PFSK-1 (cell line): ENCODE measurements at regions not wholly inside any gene's neighbourhood (a gene's known extent, or its start where the extent isn't known, plus 50 kb on each side); places are given as distances from the start of the nearest gene placed in this dataset.

Experiments used
- FOXP2 ChIP-seq: optimal IDR thresholded peaks from 2 replicates; pipeline ENCODE3; 2011; ENCODE audit warnings: borderline replicate concordance, control low read depth, inconsistent platforms; ENCODE audit not compliant: insufficient read depth; ENCODE audit errors: extremely low read length, extremely low read depth
- POLR2AphosphoS5 ChIP-seq: IDR thresholded peaks from 2 replicates; pipeline ENCODE4 v1.6.1; 2012; ENCODE audit warnings: low read depth, mild to moderate bottlenecking, control low read depth, low read length, moderate library complexity
- SIN3A ChIP-seq: IDR thresholded peaks from 2 replicates; pipeline ENCODE4 v1.6.1; 2012; ENCODE audit warnings: mild to moderate bottlenecking, low read length, moderate library complexity, borderline replicate concordance; ENCODE audit not compliant: insufficient read depth
- TAF1 ChIP-seq: IDR thresholded peaks from 2 replicates; pipeline ENCODE4 v1.6.1; 2012; ENCODE audit warnings: low read length, control low read depth, borderline replicate concordance; ENCODE audit not compliant: insufficient read depth
- TF ChIP-seq, protein P1 (sequence below), 2 experiments: IDR thresholded peaks; 2 replicates each; pipeline versions ENCODE4 v1.6.1 to v1.8.0; 2011 to 2012; ENCODE audit warnings: low read depth in 2 of 2, low read length in 2 of 2, control low read depth in 1 of 2, inconsistent platforms in 1 of 2, mild to moderate bottlenecking in 1 of 2, moderate library complexity in 1 of 2; ENCODE audit not compliant: insufficient read depth in 1 of 2

DNA sequence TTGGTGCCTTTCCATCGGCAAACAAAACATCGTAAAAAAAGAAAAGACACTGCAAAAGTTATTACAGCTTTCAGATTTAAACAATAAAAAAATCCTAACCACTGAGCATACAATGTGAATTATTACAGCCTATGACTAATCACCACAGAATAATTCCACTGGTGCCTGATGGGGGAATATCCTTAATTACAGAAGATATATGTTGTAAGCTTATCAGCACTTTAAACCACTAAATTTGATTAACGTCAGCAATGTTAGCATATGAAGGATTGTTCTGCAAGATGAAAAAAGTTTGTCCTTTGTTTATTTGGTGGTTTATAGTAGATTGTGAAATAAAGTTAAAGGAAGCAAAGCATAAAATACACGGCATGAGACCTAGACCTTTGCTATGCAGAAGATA lies 210.2 kb upstream of the ADAMTS3 start:
- TF ChIP-seq FOXP2 (no peak), TAF1 (no peak), POLR2AphosphoS5 (no peak), SIN3A (no peak)
- TF ChIP-seq, protein P1, sequence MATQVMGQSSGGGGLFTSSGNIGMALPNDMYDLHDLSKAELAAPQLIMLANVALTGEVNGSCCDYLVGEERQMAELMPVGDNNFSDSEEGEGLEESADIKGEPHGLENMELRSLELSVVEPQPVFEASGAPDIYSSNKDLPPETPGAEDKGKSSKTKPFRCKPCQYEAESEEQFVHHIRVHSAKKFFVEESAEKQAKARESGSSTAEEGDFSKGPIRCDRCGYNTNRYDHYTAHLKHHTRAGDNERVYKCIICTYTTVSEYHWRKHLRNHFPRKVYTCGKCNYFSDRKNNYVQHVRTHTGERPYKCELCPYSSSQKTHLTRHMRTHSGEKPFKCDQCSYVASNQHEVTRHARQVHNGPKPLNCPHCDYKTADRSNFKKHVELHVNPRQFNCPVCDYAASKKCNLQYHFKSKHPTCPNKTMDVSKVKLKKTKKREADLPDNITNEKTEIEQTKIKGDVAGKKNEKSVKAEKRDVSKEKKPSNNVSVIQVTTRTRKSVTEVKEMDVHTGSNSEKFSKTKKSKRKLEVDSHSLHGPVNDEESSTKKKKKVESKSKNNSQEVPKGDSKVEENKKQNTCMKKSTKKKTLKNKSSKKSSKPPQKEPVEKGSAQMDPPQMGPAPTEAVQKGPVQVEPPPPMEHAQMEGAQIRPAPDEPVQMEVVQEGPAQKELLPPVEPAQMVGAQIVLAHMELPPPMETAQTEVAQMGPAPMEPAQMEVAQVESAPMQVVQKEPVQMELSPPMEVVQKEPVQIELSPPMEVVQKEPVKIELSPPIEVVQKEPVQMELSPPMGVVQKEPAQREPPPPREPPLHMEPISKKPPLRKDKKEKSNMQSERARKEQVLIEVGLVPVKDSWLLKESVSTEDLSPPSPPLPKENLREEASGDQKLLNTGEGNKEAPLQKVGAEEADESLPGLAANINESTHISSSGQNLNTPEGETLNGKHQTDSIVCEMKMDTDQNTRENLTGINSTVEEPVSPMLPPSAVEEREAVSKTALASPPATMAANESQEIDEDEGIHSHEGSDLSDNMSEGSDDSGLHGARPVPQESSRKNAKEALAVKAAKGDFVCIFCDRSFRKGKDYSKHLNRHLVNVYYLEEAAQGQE (IDR thresholded peaks at IDR 0.05; ENCODE audit: insufficient read depth in 1 of 2, low read depth in 2 of 2, low read length in 2 of 2), result no peak

DNA sequence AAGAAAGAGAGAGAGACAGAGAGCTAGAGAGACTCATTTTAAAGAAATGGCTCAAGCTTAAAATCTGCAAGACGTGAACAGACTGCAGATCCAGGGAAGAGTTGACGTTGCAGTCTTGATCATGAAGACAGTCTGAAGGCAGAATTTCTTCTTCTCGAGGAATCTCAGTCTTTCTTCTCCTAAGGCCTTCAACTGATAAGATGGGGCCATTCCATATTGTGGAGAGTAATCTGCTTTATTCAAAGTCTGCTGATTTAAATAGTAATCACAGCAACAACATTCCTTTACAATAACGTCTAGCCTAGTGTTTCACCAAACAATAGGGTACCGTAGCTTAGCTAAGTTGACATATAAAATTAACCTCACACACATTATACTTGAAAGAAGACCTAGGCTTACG lies 208.4 kb upstream of the ADAMTS3 start:
- no peak for TF ChIP-seq TAF1
- no peak for TF ChIP-seq POLR2AphosphoS5
- no peak for TF ChIP-seq FOXP2
- TF ChIP-seq, protein P1 (IDR thresholded peaks at IDR 0.05; ENCODE audit: insufficient read depth in 1 of 2, low read depth in 2 of 2, low read length in 2 of 2), result no peak
- TF ChIP-seq SIN3A, result no peak

DNA sequence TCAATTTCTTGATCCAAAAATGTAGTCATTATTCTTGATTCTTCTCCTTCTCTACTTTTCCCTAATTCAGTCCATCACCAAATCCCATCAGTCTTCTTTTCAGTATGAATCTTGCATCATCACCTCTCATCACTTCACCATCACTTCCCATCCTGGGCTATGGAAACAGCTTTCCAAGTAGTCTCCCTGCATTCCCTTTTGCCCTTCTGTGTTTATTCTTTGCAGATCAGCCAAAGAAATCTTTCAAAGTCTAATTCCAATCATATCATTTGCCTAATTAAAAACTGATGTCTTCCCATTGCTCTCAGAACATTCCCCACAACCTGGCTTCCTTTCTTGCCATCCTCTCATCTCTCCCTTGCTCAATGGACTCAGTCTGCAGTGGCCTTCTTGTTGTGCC lies 201.7 kb upstream of the ADAMTS3 start:
- TF ChIP-seq SIN3A, result no peak
- no peak for TF ChIP-seq POLR2AphosphoS5
- no peak for TF ChIP-seq FOXP2
- no peak for TF ChIP-seq TAF1
- TF ChIP-seq, protein P1 (IDR thresholded peaks at IDR 0.05; ENCODE audit: insufficient read depth in 1 of 2, low read depth in 2 of 2, low read length in 2 of 2), result no peak

DNA sequence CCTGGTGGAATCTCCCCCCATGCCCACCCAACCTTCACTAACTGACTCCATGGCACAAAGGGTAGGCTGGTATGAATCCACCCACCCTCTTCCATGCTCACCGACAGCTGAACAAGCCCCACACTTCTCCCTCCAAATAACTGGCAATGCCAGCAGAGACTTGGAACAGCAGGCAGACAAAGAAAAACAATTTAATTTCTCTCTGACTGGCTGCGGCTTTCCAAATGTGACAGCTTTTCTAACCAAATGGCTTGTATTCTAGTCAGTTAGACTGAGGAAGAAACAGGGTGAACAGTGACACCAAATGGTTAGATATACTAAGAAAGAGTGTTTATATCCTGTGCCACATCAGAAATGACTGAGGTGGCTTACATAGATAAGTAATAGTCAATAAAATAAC lies 199.3 kb upstream of the ADAMTS3 start:
- TF ChIP-seq, protein P1 (IDR thresholded peaks at IDR 0.05; ENCODE audit: insufficient read depth in 1 of 2, low read depth in 2 of 2, low read length in 2 of 2), result no peak

DNA sequence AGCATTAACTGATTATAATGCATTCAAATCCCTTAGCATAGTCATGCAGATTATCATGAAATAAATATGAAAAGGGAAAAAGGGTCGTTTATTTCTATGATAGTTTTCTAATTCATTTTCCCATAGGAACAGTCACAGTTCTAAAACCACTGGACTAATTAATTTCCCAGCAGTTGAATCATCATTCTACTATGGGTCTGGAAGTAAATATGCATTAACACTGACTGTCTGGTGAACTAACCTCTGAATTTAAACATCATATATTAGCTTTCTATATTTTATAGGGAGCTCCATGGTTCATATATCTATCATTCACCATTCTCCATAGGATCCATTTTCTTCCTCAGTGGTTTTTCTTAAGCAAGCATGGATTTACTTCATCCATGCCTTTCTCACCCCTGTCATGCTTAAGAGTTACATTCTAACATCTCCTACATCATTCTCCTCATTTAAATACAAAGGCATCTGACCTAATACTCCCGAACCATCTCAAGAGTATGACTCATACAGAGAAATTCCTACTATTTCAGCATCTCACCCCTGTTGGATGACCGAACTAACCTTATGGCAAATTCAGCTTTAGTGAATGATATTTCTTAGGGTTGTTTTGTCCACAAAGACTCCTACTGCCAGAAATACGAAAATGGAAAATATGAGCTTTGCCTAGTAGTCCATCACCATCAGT lies 198.7 kb upstream of the ADAMTS3 start:
- no peak for TF ChIP-seq POLR2AphosphoS5
- no peak for TF ChIP-seq TAF1
- TF ChIP-seq, protein P1 (IDR thresholded peaks at IDR 0.05; ENCODE audit: insufficient read depth in 1 of 2, low read depth in 2 of 2, low read length in 2 of 2), result no peak
- TF ChIP-seq FOXP2, result no peak
- no peak for TF ChIP-seq SIN3A
